GM10266 (cell line): ENCODE measurements at regions not wholly inside any gene's neighbourhood (a gene's known extent, or its start where the extent isn't known, plus 50 kb on each side); places are given as distances from the start of the nearest gene placed in this dataset.

ENCODE experiments used
- DNase-seq: peaks from one replicate; pipeline ENCODE4 v3.0.0; 2012; ENCODE audit errors: extremely low spot score
- CTCF ChIP-seq: IDR thresholded peaks from 2 replicates; pipeline ENCODE4 v1.5.1; 2012; ENCODE audit warnings: mild to moderate bottlenecking, low read depth; ENCODE audit not compliant: control insufficient read depth, insufficient read depth; ENCODE audit errors: missing control alignments

GRCh38 chr9:26243029-26243697, 564.9 kb upstream of the TUSC1 start:
- DNase-seq = no peak
- TF ChIP-seq CTCF = no peak

GRCh38 chr9:26240020-26240419, 561.8 kb upstream of the TUSC1 start:
- DNase-seq = no peak
- TF ChIP-seq CTCF = no peak

- DNase-seq = no peak
- TF ChIP-seq CTCF = no peak
Measured at GRCh38 chr9:26237256-26237655, 559.0 kb upstream of the TUSC1 start.

GRCh38 chr9:26234865-26235264, 556.6 kb upstream of the TUSC1 start:
- TF ChIP-seq CTCF = no peak
- no peak for DNase-seq

- TF ChIP-seq CTCF = no peak
- no peak for DNase-seq
Measured at GRCh38 chr9:26231391-26231790, 553.1 kb upstream of the TUSC1 start.

GRCh38 chr9:26229324-26230054, 551.2 kb upstream of the TUSC1 start:
- no peak for DNase-seq
- no peak for TF ChIP-seq CTCF

GRCh38 chr9:26228273-26228672, 550.0 kb upstream of the TUSC1 start:
- TF ChIP-seq CTCF = no peak
- DNase-seq = no peak
